ENCODE measurements at regions not wholly inside any gene's neighbourhood (a gene's known extent, or its start where the extent isn't known, plus 50 kb on each side); places are given as distances from the start of the nearest gene placed in this dataset.

- DNase-seq = no peak
- H3K36me3 ChIP-seq = no peaks in the 10 kb centered on the region
- no peak for TF ChIP-seq CTCF (IDR thresholded peaks at IDR 0.05; ENCODE audit: low read depth, low read length)
- H3K4me3 ChIP-seq (ENCODE audit: low read depth, low read length) = no peak overlapping the region
- no peaks in the 10 kb centered on the region for H3K27me3 ChIP-seq (ENCODE audit: insufficient read depth, low read depth, severe bottlenecking)
- H3K27ac ChIP-seq = no peak overlapping the region
- peaks cover 4% of the 10 kb centered on the region for H3K9me3 ChIP-seq (ENCODE audit: severe bottlenecking)
These were observed 675.8 kb downstream of the MATN1 start for GRCh38 chr1:30047576-30047975.

- Histone ChIP-seq H3K36me3 (no peaks in the 10 kb centered on the region), H3K27ac (no peak overlapping the region), H3K4me3 (ENCODE audit: low read depth, low read length) (no peak overlapping the region), H3K27me3 (ENCODE audit: insufficient read depth, low read depth, severe bottlenecking) (no peaks in the 10 kb centered on the region), H3K9me3 (ENCODE audit: severe bottlenecking) (peaks cover 6% of the 10 kb centered on the region)
- no peak for DNase-seq
- no peak for TF ChIP-seq CTCF (IDR thresholded peaks at IDR 0.05; ENCODE audit: low read depth, low read length)
These were observed 676.6 kb downstream of the MATN1 start for GRCh38 chr1:30046751-30047150.

- H3K27me3 ChIP-seq (ENCODE audit: insufficient read depth, low read depth, severe bottlenecking) = no peaks in the 10 kb centered on the region
- H3K9me3 ChIP-seq (ENCODE audit: severe bottlenecking) = peaks cover 6% of the 10 kb centered on the region
- TF ChIP-seq CTCF (IDR thresholded peaks at IDR 0.05; ENCODE audit: low read depth, low read length) = no peak
- no peak overlapping the region for H3K27ac ChIP-seq
- no peak overlapping the region for H3K4me3 ChIP-seq (ENCODE audit: low read depth, low read length)
- no peak for DNase-seq
- no peaks in the 10 kb centered on the region for H3K36me3 ChIP-seq
These were observed 677.9 kb downstream of the MATN1 start for GRCh38 chr1:30045304-30046090.

- Histone ChIP-seq H3K4me3 (ENCODE audit: low read depth, low read length) (no peak overlapping the region), H3K27me3 (ENCODE audit: insufficient read depth, low read depth, severe bottlenecking) (no peaks in the 10 kb centered on the region), H3K9me3 (ENCODE audit: severe bottlenecking) (peaks cover 6% of the 10 kb centered on the region), H3K27ac (no peak overlapping the region), H3K36me3 (no peaks in the 10 kb centered on the region)
- DNase-seq = no peak
- no peak for TF ChIP-seq CTCF (IDR thresholded peaks at IDR 0.05; ENCODE audit: low read depth, low read length)
These were observed 678.7 kb downstream of the MATN1 start for GRCh38 chr1:30044656-30045144.

- Histone ChIP-seq H3K36me3 (no peaks in the 10 kb centered on the region), H3K4me3 (ENCODE audit: low read depth, low read length) (no peak overlapping the region), H3K27ac (no peak overlapping the region), H3K27me3 (ENCODE audit: insufficient read depth, low read depth, severe bottlenecking) (no peaks in the 10 kb centered on the region), H3K9me3 (ENCODE audit: severe bottlenecking) (peaks cover 6% of the 10 kb centered on the region)
- no peak for TF ChIP-seq CTCF (IDR thresholded peaks at IDR 0.05; ENCODE audit: low read depth, low read length)
- no peak for DNase-seq
These were observed 679.5 kb downstream of the MATN1 start for GRCh38 chr1:30043731-30044408.
